GM20000 (cell line): ENCODE measurements at regions not wholly inside any gene's neighbourhood (a gene's known extent, or its start where the extent isn't known, plus 50 kb on each side); places are given as distances from the start of the nearest gene placed in this dataset.
"Not testable (repeated sequence)": the region's sequence is repeated elsewhere in the genome, so short reads cannot be mapped to it uniquely, and the experiment has no call there.

Experiments used
- DNase-seq: peaks from one replicate; pipeline ENCODE4 v3.0.0; 2012; ENCODE audit warnings: low spot score
- TF ChIP-seq, protein P1 (sequence below): IDR thresholded peaks from 2 replicates; pipeline ENCODE4 v1.5.1; 2012; ENCODE audit warnings: mild to moderate bottlenecking, control low read depth; ENCODE audit errors: extremely low read depth, missing control alignments

DNA sequence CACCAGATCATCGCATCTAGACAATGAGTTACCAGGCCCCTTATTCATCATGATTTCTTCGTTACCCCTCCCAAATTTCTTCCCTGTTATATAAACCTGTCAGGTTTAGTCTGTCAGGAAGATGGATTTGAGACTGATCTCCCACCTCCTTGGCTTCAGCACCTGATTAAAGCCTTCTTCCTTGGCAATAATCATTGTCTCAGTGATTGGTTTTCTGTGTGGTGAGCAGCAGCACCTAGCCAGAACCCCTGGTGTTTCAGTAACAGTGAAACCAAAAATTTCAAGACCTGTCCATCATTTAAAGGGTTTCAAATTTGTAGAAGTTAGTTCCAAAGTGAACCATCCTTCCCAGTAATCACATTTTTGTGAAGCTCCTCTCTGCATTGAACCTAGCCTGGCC, 209.8 kb upstream of the GJE1 start:
- TF ChIP-seq, protein P1, sequence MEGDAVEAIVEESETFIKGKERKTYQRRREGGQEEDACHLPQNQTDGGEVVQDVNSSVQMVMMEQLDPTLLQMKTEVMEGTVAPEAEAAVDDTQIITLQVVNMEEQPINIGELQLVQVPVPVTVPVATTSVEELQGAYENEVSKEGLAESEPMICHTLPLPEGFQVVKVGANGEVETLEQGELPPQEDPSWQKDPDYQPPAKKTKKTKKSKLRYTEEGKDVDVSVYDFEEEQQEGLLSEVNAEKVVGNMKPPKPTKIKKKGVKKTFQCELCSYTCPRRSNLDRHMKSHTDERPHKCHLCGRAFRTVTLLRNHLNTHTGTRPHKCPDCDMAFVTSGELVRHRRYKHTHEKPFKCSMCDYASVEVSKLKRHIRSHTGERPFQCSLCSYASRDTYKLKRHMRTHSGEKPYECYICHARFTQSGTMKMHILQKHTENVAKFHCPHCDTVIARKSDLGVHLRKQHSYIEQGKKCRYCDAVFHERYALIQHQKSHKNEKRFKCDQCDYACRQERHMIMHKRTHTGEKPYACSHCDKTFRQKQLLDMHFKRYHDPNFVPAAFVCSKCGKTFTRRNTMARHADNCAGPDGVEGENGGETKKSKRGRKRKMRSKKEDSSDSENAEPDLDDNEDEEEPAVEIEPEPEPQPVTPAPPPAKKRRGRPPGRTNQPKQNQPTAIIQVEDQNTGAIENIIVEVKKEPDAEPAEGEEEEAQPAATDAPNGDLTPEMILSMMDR = no peak
- no peak for DNase-seq

DNA sequence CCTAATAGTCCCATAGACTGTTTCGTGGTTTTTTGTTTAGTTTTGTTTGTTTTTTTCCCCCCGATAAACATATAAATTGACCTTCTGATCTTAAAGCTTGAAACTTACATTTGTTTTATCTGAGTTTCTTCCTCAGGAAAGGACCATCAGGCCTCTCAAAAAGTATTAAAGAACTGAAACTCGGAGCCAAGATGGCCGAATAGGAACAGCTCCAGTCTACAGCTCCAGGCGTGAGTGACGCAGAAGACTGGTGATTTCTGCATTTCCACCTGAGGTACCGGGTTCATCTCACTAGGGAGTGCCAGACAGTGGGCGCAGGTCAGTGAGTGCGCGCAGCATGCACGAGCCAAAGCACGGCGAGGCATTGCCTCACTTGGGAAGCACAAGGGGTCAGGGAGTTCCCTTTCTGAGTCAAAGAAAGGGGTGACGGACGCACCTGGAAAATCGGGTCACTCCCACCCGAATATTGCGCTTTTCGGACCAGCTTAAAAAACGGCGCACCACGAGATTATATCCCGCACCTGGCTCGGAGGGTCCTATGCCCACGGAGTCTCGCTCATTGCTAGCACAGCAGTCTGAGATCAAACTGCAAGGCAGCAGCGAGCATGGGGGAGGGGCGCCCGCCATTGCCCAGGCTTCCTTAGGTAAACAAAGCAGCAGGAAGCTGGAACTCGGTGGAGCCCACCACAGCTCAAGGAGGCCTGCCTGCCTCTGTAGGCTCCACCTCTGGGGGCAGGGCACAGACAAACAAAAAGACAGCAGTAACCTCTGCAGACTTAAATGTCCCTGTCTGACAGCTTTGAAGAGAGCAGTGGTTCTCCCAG, 215.8 kb upstream of the GJE1 start:
- not testable (repeated sequence) for DNase-seq

DNA sequence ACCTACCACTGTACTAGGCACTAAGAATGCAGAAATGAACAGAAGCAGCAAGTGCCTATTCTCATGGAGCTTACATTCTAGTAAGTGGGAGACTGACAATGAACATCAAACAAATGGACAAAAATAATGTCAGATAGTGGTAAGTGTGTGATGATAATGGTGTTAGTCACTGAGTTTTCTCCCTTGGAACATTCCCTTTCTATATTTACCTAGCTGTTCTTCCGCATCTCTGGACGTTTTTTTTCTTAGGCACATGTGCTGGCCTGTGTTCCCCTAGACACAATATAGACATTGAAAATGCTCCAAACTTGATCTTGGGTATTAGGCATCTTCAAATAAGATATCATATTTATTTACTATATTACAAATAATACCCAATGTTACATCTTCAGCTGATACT, 218.1 kb upstream of the GJE1 start:
- TF ChIP-seq, protein P1 = no peak
- no peak for DNase-seq

DNA sequence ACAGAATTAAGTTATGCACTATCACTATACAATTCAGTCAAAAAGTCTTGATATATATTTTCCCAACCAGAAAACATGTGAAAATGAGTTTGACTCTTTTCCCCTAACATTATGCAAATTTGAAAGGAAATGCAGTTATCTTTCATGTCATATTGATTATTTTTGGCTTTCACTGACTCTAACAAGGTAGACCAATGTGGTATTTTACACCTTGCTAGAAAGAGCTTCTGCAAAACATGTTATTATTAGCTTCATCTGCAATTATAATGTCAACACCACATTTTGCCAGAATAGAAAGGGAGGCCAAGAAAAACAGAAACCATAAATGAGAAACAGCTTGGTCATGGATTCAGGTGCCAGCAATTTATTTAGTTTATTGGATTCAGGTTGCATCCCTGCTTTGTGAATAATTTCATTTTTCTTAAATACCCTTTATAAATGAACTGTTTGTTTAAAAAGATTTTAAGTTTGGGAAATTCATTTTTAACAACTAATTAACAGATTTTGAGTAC, 226.1 kb upstream of the GJE1 start:
- TF ChIP-seq, protein P1 = no peak
- no peak for DNase-seq

DNA sequence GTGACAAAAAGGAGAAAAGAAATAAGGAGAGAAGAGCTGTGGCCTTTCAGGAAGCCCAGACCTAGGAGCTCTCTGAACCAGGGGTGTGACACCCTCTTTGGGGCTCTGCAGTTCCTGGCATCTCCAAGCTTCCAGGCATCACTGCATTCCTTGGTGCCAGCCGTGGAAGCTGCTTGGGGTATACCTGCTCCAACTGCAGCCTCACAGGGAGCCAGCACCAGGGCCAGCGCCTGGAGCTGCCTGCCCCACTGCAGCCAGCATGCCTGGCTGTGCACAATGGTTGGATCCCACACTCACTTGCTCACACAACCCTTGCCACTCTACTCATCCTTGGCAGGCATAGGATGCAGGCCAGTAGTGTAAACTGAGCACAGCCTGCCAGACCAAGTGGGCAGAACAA, 242.1 kb upstream of the GJE1 start:
- TF ChIP-seq, protein P1 = no peak
- DNase-seq = no peak

DNA sequence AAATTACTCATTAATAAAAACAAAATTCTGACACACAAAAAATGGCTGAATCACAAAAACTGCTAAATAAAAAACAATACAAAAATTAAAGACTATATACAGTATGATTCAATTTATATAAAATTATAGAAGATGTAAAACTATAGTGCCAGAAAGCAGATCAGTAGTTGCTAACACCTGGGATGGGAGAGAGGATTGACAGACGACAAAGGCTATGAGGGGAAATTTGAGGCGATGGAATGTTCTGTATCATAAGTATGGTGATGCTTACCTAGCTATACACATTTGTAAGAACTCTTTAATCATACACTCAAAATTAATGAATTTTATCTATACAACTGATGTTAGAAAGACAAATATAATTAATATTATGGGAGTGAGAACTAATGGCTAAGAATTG, 247.9 kb upstream of the GJE1 start:
- no peak for DNase-seq
- TF ChIP-seq, protein P1 = no peak

DNA sequence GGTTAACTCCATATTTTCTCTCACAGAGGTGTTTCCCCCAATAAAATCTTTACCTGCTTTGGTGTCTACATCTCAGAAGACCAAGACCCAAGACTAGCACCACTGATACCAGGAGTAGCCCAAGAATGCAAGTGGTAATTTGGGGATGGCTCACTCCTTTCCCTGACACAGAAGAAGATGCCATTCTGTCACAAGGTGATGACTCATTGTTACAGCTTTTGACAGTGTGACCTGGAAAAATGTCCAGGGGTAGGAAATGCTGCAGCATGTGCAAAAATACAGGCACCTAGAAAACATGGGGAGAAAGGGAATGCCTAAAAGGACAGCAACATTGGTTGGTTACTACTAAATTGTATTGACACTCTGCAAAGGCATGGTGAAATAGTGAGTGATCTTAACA, 254.0 kb upstream of the GJE1 start:
- DNase-seq = no peak
- TF ChIP-seq, protein P1 = no peak

DNA sequence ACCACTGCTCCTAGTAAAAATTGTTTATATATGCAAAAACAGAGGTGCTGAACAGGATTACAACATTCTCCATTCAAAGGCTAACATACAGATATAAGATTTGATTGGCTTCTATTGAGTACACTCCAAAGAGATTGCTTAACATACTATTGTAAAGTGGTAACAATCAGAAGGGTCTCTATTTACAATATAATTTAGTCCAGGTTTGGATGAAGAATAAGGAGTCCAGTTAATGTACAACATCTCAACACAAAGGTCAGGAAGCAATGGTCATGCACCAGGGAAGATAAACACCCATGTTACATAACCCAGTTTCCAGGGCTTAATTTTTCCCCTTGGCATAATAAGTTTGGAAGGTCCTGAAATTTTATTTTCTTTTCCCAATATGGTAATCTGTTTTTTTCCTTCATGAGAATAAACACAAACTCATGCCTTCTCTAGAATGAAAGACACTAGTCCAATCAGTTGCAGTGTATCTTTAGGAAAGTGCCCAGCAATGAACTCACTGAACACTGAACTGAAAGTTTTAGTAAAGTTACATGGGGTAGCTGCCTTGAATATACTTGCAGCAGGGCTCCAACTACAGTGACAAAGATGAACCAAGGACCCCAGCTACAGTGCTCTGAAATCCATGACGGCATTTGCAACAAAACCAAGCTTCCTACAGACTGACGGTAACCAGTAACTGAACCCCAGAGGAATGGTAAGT, 255.3 kb upstream of the GJE1 start:
- TF ChIP-seq, protein P1 = no peak
- no peak for DNase-seq
